GM21447 (cell line): ENCODE measurements at regions not wholly inside any gene's neighbourhood (a gene's known extent, or its start where the extent isn't known, plus 50 kb on each side); places are given as distances from the start of the nearest gene placed in this dataset.
"Not testable (repeated sequence)": the region's sequence is repeated elsewhere in the genome, so short reads cannot be mapped to it uniquely, and the experiment has no call there.

Experiments used
- ATAC-seq: cut with Tn5 transposase; IDR thresholded peaks from one replicate; pipeline ENCODE4 v1.9.1; 2021; ENCODE audit not compliant: unreplicated experiment

DNA sequence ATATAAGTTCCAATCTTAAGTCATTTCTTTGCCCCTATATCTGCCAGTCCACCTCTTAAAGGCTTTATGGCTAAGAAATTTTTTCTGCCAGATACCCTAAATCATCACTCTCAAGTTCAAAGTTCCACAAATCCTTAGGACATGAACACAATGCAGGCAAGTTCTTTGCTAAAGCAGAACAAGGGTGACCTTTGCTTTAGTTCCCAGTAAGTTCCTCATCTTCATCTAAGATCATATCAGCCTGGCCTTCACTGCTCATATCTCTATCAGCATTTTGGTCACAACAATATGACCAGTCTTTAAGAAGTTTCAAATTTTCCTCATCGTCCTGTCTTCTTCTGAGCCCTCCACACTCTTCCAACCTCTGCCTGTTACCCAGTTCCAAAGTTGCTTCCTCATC lies 402.2 kb upstream of the RUNX1 start:
- ATAC-seq, result no peak

DNA sequence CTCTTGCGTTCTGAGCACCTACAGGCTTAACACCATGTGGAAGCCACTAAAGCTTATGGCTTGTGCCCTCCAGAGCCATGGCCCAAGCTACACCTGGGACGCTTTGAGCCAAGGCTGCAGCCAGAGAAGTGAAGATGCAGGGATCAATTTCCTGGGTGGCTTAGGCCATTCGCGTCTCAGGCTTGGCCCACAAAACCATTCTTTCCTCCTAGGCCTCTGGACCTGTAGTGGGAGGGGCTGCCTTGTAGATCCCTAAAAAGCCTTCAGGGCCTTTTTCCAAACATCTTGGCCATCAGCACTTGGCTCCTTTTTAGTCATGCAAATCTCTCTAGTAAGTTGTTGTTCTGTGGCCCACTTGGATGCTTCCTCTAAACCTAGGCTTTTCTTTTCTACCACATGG lies 401.7 kb upstream of the RUNX1 start:
- no peak for ATAC-seq

DNA sequence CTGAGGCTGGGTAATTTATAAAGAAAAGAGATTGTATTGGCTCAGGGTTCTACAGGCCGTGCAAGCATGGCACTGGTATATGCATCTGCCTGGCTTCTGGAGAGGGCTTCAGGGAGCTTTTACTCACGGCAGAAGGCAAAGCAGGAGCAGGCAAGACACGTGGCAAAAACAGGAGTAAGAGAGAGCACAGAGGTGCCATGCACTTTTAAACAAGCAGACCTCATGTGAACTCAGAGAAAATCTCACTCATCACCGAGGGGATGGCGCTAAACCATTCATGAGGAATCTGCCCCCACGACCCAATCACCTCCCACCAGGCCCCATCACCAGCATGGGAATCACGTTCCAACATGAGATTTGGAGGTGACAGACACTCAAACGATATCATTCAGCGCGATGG lies 400.7 kb upstream of the RUNX1 start:
- ATAC-seq, result no peak

DNA sequence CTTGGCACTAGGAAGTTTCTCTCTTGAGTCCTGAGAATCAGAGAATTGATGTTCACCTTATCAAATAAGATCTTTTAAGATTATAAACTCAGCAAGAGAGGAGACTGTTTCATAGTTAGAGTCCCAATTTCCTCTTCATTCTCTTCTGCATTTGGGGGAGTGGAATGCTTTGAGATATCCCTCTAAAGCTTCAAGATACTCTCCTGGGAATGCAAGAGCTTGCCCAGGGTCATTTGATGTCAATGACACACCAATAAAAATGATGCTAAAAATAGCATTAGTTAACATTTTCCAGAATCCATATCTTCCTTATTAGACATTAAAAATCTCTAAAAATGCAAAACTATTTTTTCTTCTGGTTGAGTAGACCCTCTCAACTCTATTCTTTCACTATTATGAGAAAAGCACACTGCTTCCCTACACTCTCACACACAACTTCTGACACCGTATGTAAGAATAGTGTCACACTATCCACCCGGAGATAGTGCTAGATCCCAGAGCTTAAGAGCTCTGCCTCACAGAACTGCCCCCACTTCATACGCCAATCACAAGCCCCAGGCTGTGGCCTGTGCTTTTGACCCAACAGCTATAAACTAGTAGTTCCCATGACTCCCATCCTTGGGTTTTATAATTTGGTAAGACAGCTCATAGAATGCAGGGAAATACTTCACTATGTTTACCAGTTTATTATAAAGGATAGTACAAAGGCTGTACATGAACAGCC lies 399.9 kb upstream of the RUNX1 start:
- ATAC-seq, result no peak

- ATAC-seq, result no peak
These were observed 395.3 kb upstream of the RUNX1 start for GRCh38 chr21:35444391-35444790.

DNA sequence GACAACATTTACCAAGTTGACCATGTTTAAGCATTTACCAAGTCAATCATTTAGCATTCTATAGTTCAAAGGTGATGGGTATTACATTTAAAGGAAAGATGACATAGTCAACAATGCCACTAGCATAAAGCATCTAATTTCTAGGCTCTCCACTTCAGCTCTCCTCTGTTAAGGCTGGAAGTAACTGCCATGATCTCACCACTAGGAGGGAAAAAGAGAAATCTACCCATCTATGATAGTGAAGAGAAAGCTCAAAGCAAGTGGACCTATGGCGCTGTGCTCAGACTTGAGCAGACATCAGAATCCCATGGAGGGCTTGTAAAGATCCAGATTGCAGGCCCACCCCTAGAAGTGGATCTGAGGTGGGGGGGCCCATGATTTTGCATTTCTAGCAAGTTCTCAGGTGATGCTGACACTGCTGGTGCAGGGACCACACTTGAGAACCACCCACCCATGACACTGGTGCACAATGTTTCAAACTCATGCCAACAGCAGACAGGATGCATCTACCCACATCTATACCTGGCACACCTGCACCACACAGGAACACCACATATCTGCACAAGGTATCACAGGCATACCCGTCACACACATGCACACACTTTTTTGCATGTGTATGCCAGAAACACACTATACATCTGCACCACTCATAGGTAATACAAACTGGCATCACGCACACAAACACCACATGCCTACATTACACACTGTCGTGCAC lies 392.9 kb upstream of the RUNX1 start:
- no peak for ATAC-seq

- ATAC-seq, result no peak
These were observed 389.7 kb upstream of the RUNX1 start for GRCh38 chr21:35438643-35439404.

DNA sequence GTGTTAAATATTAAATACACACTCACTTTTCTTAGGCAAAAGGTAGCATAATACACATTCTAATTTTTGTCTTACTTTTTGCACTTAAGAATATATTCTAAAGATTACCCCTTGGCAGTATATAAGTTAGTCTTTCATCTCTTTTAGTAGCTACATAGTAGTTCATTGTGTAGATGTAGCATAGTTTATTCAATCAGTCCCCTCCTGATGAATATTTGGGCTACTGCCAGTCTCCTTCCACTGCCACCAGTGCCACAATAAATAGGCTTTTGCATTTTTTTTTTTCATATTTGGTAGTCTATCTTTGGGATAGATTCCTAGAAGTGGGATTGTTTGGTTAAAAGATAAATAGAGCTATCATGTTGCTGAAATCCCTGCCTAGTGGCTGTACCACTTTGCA lies 388.8 kb upstream of the RUNX1 start:
- no peak for ATAC-seq

DNA sequence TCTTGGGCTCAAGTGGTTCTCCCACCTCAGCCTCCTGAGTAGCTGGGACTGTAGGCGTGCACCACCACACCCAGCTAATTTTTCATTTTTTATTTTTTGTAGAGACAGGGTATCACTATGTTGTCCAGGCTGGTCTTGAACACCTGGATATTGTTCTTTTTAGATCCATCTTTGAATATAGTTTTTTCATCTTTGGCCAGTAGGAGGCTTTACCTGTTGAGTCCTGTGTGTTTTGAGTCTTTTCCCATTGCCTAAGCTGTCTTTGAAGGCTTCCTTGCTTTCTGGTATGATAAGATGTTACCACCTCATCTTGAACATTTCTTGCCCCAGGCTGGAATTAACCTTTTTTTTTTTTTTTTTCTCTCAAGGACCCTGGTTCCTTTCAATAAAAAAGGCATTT lies 387.8 kb upstream of the RUNX1 start:
- ATAC-seq, result no peak

- ATAC-seq, result not testable (repeated sequence)
These were observed 383.5 kb upstream of the RUNX1 start for GRCh38 chr21:35432601-35433000.

GRCh38 chr21:35430260-35430659 lies 381.2 kb upstream of the RUNX1 start:
- ATAC-seq, result no peak

- no peak for ATAC-seq
These were observed 379.8 kb upstream of the RUNX1 start for GRCh38 chr21:35428937-35429336.

DNA sequence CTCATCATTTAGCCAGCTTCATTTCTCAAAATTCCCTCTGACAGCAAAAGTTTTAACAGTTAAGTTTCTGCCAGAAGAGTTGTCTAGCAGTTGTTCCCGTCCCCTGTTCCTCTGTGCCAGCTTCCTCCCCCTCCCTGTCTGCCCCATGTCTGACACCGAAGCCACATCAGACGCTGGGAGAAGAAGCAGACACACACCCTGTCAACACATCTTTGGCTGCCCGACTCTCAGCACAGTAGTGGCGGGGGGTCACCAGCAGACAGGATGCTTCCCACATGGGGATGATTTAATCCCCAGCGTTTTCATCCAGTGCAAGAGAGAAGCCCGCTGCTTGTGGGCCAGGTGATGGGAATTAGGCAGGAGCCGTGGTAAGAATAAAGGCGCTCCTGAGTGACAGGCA lies 379.4 kb upstream of the RUNX1 start:
- ATAC-seq, result no peak

DNA sequence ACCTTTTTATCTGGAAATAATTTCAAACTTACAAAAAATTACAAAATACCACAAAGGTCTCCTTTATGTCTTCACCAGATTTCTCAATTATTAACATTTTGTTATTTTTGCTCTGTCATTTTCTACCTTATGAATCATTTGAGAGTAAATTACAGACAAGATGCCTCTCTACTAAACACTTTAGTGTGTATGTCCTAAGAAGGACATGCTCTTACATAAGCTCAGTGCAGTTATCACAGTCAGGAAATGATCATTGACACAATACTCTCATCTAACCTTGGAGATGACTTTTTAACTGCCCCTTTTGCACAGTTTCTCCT lies 378.9 kb upstream of the RUNX1 start:
- no peak for ATAC-seq

- no peak for ATAC-seq
These were observed 378.4 kb upstream of the RUNX1 start for GRCh38 chr21:35427320-35428000.

GRCh38 chr21:35426897-35427296 lies 377.8 kb upstream of the RUNX1 start:
- ATAC-seq, result no peak

DNA sequence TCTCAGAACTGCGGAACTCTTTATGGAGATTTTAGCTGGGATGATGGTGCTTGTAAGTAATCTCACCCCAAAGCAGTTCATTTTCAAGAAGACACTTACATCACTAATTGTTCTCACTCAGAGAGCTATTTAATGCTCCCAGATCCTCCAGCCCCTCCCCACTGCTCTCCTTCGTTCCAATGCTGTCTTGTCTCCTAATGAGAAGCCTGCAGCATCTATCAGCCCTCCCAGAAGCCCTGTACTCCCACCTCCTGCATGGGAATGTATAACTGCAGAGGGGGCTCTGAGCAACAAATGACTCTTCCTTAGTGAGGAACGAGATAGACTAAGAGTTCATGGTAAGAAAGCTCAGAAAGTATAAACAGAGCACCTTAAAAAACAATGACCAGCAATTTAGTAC lies 377.4 kb upstream of the RUNX1 start:
- ATAC-seq, result no peak

DNA sequence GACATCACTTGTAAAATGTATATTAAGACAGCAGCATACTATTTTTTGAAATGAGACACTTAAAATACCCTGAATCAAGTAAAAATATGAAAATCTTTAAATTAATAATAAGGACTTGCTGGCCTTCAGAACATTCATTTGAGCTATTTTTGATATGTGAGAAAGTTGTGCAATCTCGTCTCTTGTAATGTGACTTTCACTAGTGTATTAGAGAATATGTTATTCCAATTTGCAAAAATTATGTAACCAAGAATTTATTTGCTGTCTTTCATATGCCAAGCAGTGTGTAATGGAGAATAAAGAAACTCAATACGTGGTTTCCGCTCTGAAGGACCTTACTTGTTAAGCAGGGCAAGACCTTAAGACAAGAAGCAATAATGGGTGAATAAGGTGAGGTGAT lies 375.0 kb upstream of the RUNX1 start:
- no peak for ATAC-seq

DNA sequence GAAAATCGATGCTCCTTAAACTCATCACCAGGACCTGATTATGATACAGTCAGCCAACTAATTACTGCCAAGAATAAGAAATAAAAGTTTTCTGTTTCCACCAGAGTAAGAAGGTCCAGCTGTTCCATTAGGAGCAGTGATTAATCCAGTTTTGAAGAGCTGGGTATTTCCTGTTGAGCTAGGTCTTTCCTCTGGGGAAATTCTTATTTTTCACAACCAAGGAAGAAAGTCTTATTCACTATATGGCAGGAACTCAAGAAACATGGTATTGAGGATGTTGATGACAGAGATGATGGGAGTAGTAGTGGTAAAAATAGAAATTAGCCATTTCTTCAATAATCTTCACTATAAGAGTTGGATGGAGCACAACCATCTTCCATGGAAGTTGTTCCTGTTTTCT lies 374.6 kb upstream of the RUNX1 start:
- no peak for ATAC-seq

DNA sequence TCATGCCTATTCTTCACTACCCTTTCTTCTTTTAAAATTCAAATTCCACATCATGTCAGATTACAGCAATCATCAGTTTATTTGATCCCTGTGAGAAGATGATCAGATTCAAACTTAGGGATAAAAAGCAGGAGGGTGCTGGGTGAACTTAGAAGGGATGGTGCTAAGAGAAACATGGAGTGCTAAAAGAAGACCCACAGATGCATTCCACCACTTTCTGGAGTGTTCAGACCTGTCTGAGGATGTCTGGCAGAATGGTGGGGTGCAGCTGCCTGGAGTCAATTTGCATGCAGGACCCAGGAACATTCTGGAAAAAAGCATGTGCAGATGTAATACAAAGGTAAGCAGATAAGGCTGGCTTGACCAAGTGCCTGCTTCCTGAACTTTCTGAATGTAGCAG lies 372.9 kb upstream of the RUNX1 start:
- no peak for ATAC-seq

GRCh38 chr21:35421221-35421620 lies 372.1 kb upstream of the RUNX1 start:
- no peak for ATAC-seq

GRCh38 chr21:35420656-35421055 lies 371.6 kb upstream of the RUNX1 start:
- no peak for ATAC-seq
